Kidney (tissue), 13 donors: ENCODE measurements at regions not wholly inside any gene's neighbourhood (a gene's known extent, or its start where the extent isn't known, plus 50 kb on each side); places are given as distances from the start of the nearest gene placed in this dataset.

Experiments used
- DNase-seq, 5 donors: peaks; one replicate each; pipeline ENCODE4 v3.0.0-alpha.2; 2013 to 2020
- FAIRE-seq: peaks from 2 replicates; lab custom pipeline; 2012; peaks lifted over from hg19 to GRCh38; lab: Jason Lieb, UNC
- H3K27ac ChIP-seq, 2 donors: one replicate each; pipeline ENCODE4 v1.7.0; 2013; ENCODE audit warnings: low read depth in 2 of 2, low read length in 2 of 2, inconsistent platforms in 1 of 2
- H3K27me3 ChIP-seq: one replicate; pipeline ENCODE4 v1.7.1; 2013; ENCODE audit warnings: low read length, inconsistent platforms; ENCODE audit not compliant: control insufficient read depth, insufficient read depth
- H3K36me3 ChIP-seq, 3 donors: one replicate each; pipeline versions ENCODE4 v1.7.0 to v1.7.1; 2013; ENCODE audit warnings: low read length in 3 of 3, control low read depth in 1 of 3, inconsistent platforms in 1 of 3; ENCODE audit not compliant: insufficient read depth in 3 of 3, control insufficient read depth in 2 of 3
- H3K4me1 ChIP-seq, 3 donors: one replicate each; pipeline versions ENCODE4 v1.7.0 to v1.7.1; 2013; ENCODE audit warnings: low read length in 3 of 3, inconsistent platforms in 1 of 3, low read depth in 1 of 3; ENCODE audit not compliant: control insufficient read depth in 2 of 3, insufficient read depth in 2 of 3
- H3K4me3 ChIP-seq, 3 donors: one replicate each; pipeline versions ENCODE4 v1.7.0 to v1.8.1; 2013; ENCODE audit warnings: low read length in 3 of 3, control low read depth in 1 of 3, inconsistent platforms in 1 of 3
- H3K9ac ChIP-seq, 3 donors: one replicate each; pipeline versions ENCODE4 v1.7.0 to v1.7.1; 2013; ENCODE audit warnings: low read length in 3 of 3, control low read depth in 1 of 3, inconsistent platforms in 1 of 3
- H3K9me3 ChIP-seq, 3 donors: one replicate each; pipeline versions ENCODE4 v1.7.0 to v1.7.1; 2013; ENCODE audit warnings: low read length in 3 of 3, control low read depth in 1 of 3, inconsistent platforms in 1 of 3; ENCODE audit not compliant: control insufficient read depth in 2 of 3, insufficient read depth in 1 of 3
- intact Hi-C: fragments of 100-400 bp; cut with DNase I; formaldehyde crosslinking; loops from one replicate; pipeline ENCODE4 v1.11.1; 2022
- TF ChIP-seq, protein P1 (sequence below): IDR thresholded peaks from 3 replicates; pipeline ENCODE4 v1.5.1; 2012; ENCODE audit warnings: mild to moderate bottlenecking, moderate library complexity, borderline replicate concordance; ENCODE audit not compliant: insufficient read depth; ENCODE audit errors: extremely low read depth
- donor health status: control.
- donor health status: control.
- donor health status: control.
- donor health status: control.
- donor health status: control.
- donor health status: DM: yes; HTN: yes; CAD: no.
- donor health status: Normal renal cell carcinoma (clear cell type).

- no peaks in the 10 kb centered on the region for H3K9me3 ChIP-seq
- intact Hi-C loops = no loop called here
- no peak for FAIRE-seq
Observed at GRCh38 chr10:4696186-4696585, 129.8 kb upstream of the AKR1E2 start.

GRCh38 chr10:4693967-4694366 lies 132.0 kb upstream of the AKR1E2 start:
- intact Hi-C loops = no loop called here
- no peak for DNase-seq
- TF ChIP-seq, protein P1, sequence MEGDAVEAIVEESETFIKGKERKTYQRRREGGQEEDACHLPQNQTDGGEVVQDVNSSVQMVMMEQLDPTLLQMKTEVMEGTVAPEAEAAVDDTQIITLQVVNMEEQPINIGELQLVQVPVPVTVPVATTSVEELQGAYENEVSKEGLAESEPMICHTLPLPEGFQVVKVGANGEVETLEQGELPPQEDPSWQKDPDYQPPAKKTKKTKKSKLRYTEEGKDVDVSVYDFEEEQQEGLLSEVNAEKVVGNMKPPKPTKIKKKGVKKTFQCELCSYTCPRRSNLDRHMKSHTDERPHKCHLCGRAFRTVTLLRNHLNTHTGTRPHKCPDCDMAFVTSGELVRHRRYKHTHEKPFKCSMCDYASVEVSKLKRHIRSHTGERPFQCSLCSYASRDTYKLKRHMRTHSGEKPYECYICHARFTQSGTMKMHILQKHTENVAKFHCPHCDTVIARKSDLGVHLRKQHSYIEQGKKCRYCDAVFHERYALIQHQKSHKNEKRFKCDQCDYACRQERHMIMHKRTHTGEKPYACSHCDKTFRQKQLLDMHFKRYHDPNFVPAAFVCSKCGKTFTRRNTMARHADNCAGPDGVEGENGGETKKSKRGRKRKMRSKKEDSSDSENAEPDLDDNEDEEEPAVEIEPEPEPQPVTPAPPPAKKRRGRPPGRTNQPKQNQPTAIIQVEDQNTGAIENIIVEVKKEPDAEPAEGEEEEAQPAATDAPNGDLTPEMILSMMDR = no peak
- Histone ChIP-seq H3K27ac (no peak overlapping the region), H3K9ac (no peak overlapping the region), H3K36me3 (no peaks in the 10 kb centered on the region), H3K4me1 (no peaks in the 10 kb centered on the region), H3K4me3 (no peak overlapping the region), H3K9me3 (no peaks in the 10 kb centered on the region), H3K27me3 (no peaks in the 10 kb centered on the region)
- FAIRE-seq = no peak

More at GRCh38 chr10:4696186-4696585, 129.8 kb upstream of the AKR1E2 start:
- no peak overlapping the region for H3K9ac ChIP-seq
- TF ChIP-seq, protein P1 = no peak
- H3K4me1 ChIP-seq = no peaks in the 10 kb centered on the region
- no peak overlapping the region for H3K27ac ChIP-seq
- no peaks in the 10 kb centered on the region for H3K36me3 ChIP-seq
- no peaks in the 10 kb centered on the region for H3K27me3 ChIP-seq
- no peak for DNase-seq
- no peak overlapping the region for H3K4me3 ChIP-seq

DNA sequence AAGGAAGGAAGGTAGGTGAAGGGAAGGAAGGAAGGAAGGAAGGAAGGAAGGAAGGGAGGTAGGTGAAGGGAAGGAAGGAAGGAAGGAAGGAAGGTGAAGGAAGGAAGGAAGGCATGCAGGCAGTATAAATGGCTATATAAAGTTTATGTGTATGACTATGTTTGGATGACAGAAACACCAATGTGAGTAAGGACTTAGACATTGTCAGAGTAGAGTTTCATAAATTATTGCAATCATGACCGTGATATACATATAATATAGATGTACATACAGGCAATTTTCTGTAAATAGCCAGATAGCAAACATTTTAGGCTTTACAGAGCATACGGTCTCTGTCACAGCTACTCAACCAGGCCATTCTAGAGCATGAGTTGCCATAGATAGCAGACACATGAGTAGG lies 133.8 kb upstream of the AKR1E2 start:
- intact Hi-C loops = no loop called here

DNA sequence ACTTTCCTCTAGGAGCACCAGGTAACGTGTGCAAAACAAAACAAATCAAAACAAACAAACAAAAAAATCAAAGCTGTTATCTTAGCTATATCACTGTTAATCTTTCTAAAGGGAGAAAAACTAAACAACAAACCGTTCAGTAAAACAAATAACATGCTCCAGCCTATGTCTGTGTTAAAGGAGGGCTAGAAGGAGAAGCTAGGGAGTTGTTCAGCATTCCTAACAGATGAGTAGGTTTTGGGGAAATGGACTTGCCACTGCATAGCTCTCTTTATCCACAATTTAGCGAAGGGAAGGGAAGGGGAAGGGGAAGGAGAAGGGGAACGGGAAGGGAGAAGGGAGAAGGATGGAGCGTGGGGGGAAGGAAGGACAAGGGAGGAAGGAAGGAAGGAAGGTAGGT lies 134.2 kb upstream of the AKR1E2 start:
- Histone ChIP-seq H3K36me3 (no peaks in the 10 kb centered on the region), H3K27me3 (no peaks in the 10 kb centered on the region), H3K4me3 (no peak overlapping the region), H3K27ac (no peak overlapping the region), H3K4me1 (no peaks in the 10 kb centered on the region), H3K9ac (no peak overlapping the region), H3K9me3 (no peaks in the 10 kb centered on the region)
- TF ChIP-seq, protein P1 = no peak
- DNase-seq (no peak), FAIRE-seq (no peak)
- intact Hi-C loops = no loop called here

More for the DNA sequence above, 133.8 kb upstream of the AKR1E2 start:
- no peak for FAIRE-seq
- H3K9ac ChIP-seq = no peak overlapping the region
- H3K27ac ChIP-seq = no peak overlapping the region
- no peaks in the 10 kb centered on the region for H3K36me3 ChIP-seq
- H3K4me1 ChIP-seq = no peaks in the 10 kb centered on the region
- no peak for DNase-seq
- TF ChIP-seq, protein P1 = no peak
- no peak overlapping the region for H3K4me3 ChIP-seq
- no peaks in the 10 kb centered on the region for H3K27me3 ChIP-seq
- H3K9me3 ChIP-seq = no peaks in the 10 kb centered on the region
